WTC11 (cell line): ENCODE measurements at regions not wholly inside any gene's neighbourhood (a gene's known extent, or its start where the extent isn't known, plus 50 kb on each side); places are given as distances from the start of the nearest gene placed in this dataset.

Source experiments
- ATAC-seq: fragments of 200-7000 bp; cut with Tn5 transposase; 2 replicates; pipeline ENCODE4 v1.10.0; 2021; ENCODE audit warnings: mild to moderate bottlenecking, moderate library complexity
- CTCF ChIA-PET: fragments of 300-600 bp; sonication (Branson Sonifier 250); formaldehyde crosslinking; loops from one replicate; lab custom pipeline; 2021; ENCODE audit warnings: antibody characterized with exemption; lab: Charles Lee
- POLR2A ChIA-PET: fragments of 350-600 bp; sonication (Branson Sonifier 250); formaldehyde crosslinking; loops from one replicate; lab custom pipeline; 2021; ENCODE audit warnings: antibody characterized with exemption; lab: Charles Lee
- DNase-seq: peaks from one replicate; pipeline ENCODE4 v3.0.0; 2021; ENCODE audit warnings: low spot score
- H3K27ac Mint-ChIP-seq: 2 replicates; pipeline ENCODE4 v1.8.0; 2021; ENCODE audit warnings: mixed read lengths
- H3K27me3 Mint-ChIP-seq: 2 replicates; pipeline ENCODE4 v1.8.0; 2021; ENCODE audit warnings: low read depth, mild to moderate bottlenecking, moderate library complexity, mixed read lengths
- H3K36me3 Mint-ChIP-seq: 2 replicates; pipeline ENCODE4 v1.8.0; 2021; ENCODE audit warnings: mixed read lengths
- H3K4me1 Mint-ChIP-seq: 2 replicates; pipeline ENCODE4 v1.8.0; 2022; ENCODE audit warnings: mixed read lengths
- H3K4me3 Mint-ChIP-seq: 2 replicates; pipeline ENCODE4 v1.8.0; 2021; ENCODE audit warnings: mild to moderate bottlenecking, moderate library complexity, mixed read lengths
- H3K9me3 Mint-ChIP-seq: 2 replicates; pipeline ENCODE4 v1.8.0; 2021; ENCODE audit warnings: mixed read lengths
- CREB1 ChIP-seq: sonication (generic); formaldehyde crosslinking; IDR thresholded peaks from 2 replicates; pipeline ENCODE4 v1.8.0; 2023; ENCODE audit warnings: mild to moderate bottlenecking, missing genetic modification reagents
- CTCF ChIP-seq: fragments of 200-600 bp; IDR thresholded peaks from 2 replicates; pipeline ENCODE4 v1.8.0; 2022; ENCODE audit warnings: antibody characterized with exemption
- E2F4 ChIP-seq: sonication (generic); formaldehyde crosslinking; IDR thresholded peaks from 2 replicates; pipeline ENCODE4 v1.8.1; 2022; ENCODE audit warnings: low read depth, mild to moderate bottlenecking, moderate library complexity, missing genetic modification reagents, borderline replicate concordance
- FOXJ3 ChIP-seq: sonication (generic); formaldehyde crosslinking; IDR thresholded peaks from 2 replicates; pipeline ENCODE4 v1.9.0; 2021; ENCODE audit warnings: missing genetic modification reagents, mild to moderate bottlenecking, borderline replicate concordance
- FOXK1 ChIP-seq: sonication (generic); formaldehyde crosslinking; IDR thresholded peaks from 2 replicates; pipeline ENCODE4 v1.8.0; 2022; ENCODE audit warnings: mild to moderate bottlenecking, moderate library complexity, missing genetic modification reagents
- GTF2I ChIP-seq: fragments of 250-450 bp; sonication (Bioruptor Pico); conservative IDR thresholded peaks from 2 replicates; pipeline ENCODE4 v1.4.0; 2021; ENCODE audit warnings: mild to moderate bottlenecking
- SOX15 ChIP-seq: fragments of 250-450 bp; sonication (Bioruptor Pico); IDR thresholded peaks from 2 replicates; pipeline ENCODE4 v1.9.0; 2021; ENCODE audit warnings: mild to moderate bottlenecking
- SP1 ChIP-seq: sonication (generic); formaldehyde crosslinking; conservative IDR thresholded peaks from 2 replicates; pipeline ENCODE4 v1.8.1; 2022; ENCODE audit warnings: missing genetic modification reagents
- ZBTB21 ChIP-seq: sonication (generic); formaldehyde crosslinking; IDR thresholded peaks from 2 replicates; pipeline ENCODE4 v1.8.1; 2023; ENCODE audit warnings: mild to moderate bottlenecking, missing genetic modification reagents, borderline replicate concordance
- ZNF396 ChIP-seq: fragments of 250-450 bp; sonication (Bioruptor Pico); IDR thresholded peaks from 2 replicates; pipeline ENCODE4 v1.8.0; 2021; ENCODE audit warnings: mild to moderate bottlenecking, moderate library complexity, borderline replicate concordance
- TF ChIP-seq, protein P1 (sequence below): sonication (generic); formaldehyde crosslinking; IDR thresholded peaks from 2 replicates; pipeline ENCODE4 v1.8.0; 2022; ENCODE audit warnings: mild to moderate bottlenecking, missing genetic modification reagents
- TF ChIP-seq, protein P2 (sequence below): fragments of 250-450 bp; sonication (Bioruptor Pico); IDR thresholded peaks from 2 replicates; pipeline ENCODE4 v1.9.0; 2021; ENCODE audit warnings: mild to moderate bottlenecking
- TF ChIP-seq, protein P3 (sequence below): sonication (generic); formaldehyde crosslinking; IDR thresholded peaks from 2 replicates; pipeline ENCODE4 v1.8.1; 2023; ENCODE audit warnings: mild to moderate bottlenecking, missing genetic modification reagents, borderline replicate concordance
- TF ChIP-seq, protein P4 (sequence below): sonication (generic); formaldehyde crosslinking; IDR thresholded peaks from 2 replicates; pipeline ENCODE4 v1.8.1; 2022; ENCODE audit warnings: low read depth, missing genetic modification reagents, borderline replicate concordance
- TF ChIP-seq, protein P5 (sequence below): sonication (generic); formaldehyde crosslinking; IDR thresholded peaks from 2 replicates; pipeline ENCODE4 v1.8.1; 2023; ENCODE audit warnings: mild to moderate bottlenecking, moderate library complexity, missing genetic modification reagents
- TF ChIP-seq, protein P6 (sequence below): sonication (generic); formaldehyde crosslinking; IDR thresholded peaks from 2 replicates; pipeline ENCODE4 v1.8.1; 2023; ENCODE audit warnings: mild to moderate bottlenecking, missing genetic modification reagents
- TF ChIP-seq, protein P7 (sequence below): sonication (generic); formaldehyde crosslinking; IDR thresholded peaks from 2 replicates; pipeline ENCODE4 v1.8.1; 2023; ENCODE audit warnings: mild to moderate bottlenecking, missing genetic modification reagents, moderate library complexity

DNA sequence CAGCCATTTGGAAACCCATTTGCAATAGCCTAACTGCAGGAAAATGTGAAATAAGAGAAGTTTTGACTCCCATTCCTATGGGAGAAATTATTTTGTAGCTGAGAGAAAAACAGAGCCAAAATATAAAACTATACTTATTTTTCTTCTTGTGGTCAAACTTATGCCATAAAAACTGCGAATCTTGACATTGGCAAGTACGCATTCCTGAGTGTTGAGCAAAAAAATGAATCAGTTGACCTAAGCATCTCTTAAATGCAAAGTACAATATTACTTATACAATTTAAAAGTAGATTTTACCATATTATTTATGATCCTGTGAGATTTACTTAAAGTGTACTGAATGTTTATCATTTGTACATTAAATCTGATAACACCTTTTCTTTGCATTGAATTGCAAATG lies 50.1 kb upstream of the CMC1 start:
- no peaks in the 10 kb centered on the region for H3K36me3 Mint-ChIP-seq
- TF ChIP-seq, protein P1, sequence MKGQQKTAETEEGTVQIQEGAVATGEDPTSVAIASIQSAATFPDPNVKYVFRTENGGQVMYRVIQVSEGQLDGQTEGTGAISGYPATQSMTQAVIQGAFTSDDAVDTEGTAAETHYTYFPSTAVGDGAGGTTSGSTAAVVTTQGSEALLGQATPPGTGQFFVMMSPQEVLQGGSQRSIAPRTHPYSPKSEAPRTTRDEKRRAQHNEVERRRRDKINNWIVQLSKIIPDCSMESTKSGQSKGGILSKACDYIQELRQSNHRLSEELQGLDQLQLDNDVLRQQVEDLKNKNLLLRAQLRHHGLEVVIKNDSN: no peak
- TF ChIP-seq, protein P2, sequence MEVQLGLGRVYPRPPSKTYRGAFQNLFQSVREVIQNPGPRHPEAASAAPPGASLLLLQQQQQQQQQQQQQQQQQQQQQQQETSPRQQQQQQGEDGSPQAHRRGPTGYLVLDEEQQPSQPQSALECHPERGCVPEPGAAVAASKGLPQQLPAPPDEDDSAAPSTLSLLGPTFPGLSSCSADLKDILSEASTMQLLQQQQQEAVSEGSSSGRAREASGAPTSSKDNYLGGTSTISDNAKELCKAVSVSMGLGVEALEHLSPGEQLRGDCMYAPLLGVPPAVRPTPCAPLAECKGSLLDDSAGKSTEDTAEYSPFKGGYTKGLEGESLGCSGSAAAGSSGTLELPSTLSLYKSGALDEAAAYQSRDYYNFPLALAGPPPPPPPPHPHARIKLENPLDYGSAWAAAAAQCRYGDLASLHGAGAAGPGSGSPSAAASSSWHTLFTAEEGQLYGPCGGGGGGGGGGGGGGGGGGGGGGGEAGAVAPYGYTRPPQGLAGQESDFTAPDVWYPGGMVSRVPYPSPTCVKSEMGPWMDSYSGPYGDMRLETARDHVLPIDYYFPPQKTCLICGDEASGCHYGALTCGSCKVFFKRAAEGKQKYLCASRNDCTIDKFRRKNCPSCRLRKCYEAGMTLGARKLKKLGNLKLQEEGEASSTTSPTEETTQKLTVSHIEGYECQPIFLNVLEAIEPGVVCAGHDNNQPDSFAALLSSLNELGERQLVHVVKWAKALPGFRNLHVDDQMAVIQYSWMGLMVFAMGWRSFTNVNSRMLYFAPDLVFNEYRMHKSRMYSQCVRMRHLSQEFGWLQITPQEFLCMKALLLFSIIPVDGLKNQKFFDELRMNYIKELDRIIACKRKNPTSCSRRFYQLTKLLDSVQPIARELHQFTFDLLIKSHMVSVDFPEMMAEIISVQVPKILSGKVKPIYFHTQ: no peak
- TF ChIP-seq ZNF396 (CRISPR knock-in tag) (no peak), ZBTB21 (no peak), SP1 (no peak), CREB1 (no peak), CTCF (no peak), FOXK1 (CRISPR knock-in tag) (no peak), GTF2I (CRISPR knock-in tag) (no peak), FOXJ3 (CRISPR knock-in tag) (no peak), SOX15 (CRISPR knock-in tag) (no peak), E2F4 (CRISPR knock-in tag) (no peak)
- TF ChIP-seq, protein P3, sequence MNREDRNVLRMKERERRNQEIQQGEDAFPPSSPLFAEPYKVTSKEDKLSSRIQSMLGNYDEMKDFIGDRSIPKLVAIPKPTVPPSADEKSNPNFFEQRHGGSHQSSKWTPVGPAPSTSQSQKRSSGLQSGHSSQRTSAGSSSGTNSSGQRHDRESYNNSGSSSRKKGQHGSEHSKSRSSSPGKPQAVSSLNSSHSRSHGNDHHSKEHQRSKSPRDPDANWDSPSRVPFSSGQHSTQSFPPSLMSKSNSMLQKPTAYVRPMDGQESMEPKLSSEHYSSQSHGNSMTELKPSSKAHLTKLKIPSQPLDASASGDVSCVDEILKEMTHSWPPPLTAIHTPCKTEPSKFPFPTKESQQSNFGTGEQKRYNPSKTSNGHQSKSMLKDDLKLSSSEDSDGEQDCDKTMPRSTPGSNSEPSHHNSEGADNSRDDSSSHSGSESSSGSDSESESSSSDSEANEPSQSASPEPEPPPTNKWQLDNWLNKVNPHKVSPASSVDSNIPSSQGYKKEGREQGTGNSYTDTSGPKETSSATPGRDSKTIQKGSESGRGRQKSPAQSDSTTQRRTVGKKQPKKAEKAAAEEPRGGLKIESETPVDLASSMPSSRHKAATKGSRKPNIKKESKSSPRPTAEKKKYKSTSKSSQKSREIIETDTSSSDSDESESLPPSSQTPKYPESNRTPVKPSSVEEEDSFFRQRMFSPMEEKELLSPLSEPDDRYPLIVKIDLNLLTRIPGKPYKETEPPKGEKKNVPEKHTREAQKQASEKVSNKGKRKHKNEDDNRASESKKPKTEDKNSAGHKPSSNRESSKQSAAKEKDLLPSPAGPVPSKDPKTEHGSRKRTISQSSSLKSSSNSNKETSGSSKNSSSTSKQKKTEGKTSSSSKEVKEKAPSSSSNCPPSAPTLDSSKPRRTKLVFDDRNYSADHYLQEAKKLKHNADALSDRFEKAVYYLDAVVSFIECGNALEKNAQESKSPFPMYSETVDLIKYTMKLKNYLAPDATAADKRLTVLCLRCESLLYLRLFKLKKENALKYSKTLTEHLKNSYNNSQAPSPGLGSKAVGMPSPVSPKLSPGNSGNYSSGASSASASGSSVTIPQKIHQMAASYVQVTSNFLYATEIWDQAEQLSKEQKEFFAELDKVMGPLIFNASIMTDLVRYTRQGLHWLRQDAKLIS (CRISPR knock-in tag): no peak
- TF ChIP-seq, protein P4, sequence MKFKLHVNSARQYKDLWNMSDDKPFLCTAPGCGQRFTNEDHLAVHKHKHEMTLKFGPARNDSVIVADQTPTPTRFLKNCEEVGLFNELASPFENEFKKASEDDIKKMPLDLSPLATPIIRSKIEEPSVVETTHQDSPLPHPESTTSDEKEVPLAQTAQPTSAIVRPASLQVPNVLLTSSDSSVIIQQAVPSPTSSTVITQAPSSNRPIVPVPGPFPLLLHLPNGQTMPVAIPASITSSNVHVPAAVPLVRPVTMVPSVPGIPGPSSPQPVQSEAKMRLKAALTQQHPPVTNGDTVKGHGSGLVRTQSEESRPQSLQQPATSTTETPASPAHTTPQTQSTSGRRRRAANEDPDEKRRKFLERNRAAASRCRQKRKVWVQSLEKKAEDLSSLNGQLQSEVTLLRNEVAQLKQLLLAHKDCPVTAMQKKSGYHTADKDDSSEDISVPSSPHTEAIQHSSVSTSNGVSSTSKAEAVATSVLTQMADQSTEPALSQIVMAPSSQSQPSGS (CRISPR knock-in tag): no peak
- TF ChIP-seq, protein P5, sequence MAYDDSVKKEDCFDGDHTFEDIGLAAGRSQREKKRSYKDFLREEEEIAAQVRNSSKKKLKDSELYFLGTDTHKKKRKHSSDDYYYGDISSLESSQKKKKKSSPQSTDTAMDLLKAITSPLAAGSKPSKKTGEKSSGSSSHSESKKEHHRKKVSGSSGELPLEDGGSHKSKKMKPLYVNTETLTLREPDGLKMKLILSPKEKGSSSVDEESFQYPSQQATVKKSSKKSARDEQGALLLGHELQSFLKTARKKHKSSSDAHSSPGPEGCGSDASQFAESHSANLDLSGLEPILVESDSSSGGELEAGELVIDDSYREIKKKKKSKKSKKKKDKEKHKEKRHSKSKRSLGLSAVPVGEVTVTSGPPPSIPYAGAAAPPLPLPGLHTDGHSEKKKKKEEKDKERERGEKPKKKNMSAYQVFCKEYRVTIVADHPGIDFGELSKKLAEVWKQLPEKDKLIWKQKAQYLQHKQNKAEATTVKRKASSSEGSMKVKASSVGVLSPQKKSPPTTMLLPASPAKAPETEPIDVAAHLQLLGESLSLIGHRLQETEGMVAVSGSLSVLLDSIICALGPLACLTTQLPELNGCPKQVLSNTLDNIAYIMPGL (CRISPR knock-in tag): no peak
- TF ChIP-seq, protein P6, sequence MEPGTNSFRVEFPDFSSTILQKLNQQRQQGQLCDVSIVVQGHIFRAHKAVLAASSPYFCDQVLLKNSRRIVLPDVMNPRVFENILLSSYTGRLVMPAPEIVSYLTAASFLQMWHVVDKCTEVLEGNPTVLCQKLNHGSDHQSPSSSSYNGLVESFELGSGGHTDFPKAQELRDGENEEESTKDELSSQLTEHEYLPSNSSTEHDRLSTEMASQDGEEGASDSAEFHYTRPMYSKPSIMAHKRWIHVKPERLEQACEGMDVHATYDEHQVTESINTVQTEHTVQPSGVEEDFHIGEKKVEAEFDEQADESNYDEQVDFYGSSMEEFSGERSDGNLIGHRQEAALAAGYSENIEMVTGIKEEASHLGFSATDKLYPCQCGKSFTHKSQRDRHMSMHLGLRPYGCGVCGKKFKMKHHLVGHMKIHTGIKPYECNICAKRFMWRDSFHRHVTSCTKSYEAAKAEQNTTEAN (CRISPR knock-in tag): no peak
- TF ChIP-seq, protein P7, sequence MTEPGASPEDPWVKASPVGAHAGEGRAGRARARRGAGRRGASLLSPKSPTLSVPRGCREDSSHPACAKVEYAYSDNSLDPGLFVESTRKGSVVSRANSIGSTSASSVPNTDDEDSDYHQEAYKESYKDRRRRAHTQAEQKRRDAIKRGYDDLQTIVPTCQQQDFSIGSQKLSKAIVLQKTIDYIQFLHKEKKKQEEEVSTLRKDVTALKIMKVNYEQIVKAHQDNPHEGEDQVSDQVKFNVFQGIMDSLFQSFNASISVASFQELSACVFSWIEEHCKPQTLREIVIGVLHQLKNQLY (CRISPR knock-in tag): no peak
- H3K4me3 Mint-ChIP-seq: no peak overlapping the region
- no peaks in the 10 kb centered on the region for H3K27me3 Mint-ChIP-seq
- no peaks in the 10 kb centered on the region for H3K9me3 Mint-ChIP-seq
- ChIA-PET CTCF (no interaction called here), POLR2A (no interaction called here)
- no peaks in the 10 kb centered on the region for H3K4me1 Mint-ChIP-seq
- H3K27ac Mint-ChIP-seq: no peak overlapping the region
- ATAC-seq (no peak), DNase-seq (no peak)
